Stimulated activated CD4-positive, alpha-beta T cell treated with anti-CD3 and anti-CD28 coated beads, Interleukin-1b, Interleukin-23, amount 100 ng/mL, for 4 hours (primary cell): ENCODE measurements at regions not wholly inside any gene's neighbourhood (a gene's known extent, or its start where the extent isn't known, plus 50 kb on each side); places are given as distances from the start of the nearest gene placed in this dataset.

Experiments
- DNase-seq, 2 donors: peaks; one replicate each; pipeline ENCODE4 v3.0.0-alpha.2; 2020; ENCODE audit warnings: low read depth in 2 of 2

DNA sequence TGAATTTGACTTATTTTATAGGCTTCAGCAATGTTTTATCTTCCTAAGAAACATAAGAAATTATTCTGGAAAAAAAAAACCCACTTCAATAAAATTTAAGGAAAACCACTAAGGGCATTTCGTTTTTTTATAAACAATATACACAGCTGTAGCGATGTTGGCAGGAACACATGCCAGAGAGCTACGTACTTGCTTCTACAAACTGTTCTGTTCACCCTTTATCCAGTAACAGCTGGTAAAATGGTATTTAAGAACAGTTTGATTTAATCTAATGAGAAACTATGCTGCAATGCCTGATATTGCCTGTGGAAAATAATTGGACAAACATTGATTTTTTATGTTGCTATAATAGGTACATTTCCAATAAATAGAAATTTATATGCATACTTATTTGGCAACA, 137.2 kb upstream of the DACH1 start:
- no peak for DNase-seq

DNA sequence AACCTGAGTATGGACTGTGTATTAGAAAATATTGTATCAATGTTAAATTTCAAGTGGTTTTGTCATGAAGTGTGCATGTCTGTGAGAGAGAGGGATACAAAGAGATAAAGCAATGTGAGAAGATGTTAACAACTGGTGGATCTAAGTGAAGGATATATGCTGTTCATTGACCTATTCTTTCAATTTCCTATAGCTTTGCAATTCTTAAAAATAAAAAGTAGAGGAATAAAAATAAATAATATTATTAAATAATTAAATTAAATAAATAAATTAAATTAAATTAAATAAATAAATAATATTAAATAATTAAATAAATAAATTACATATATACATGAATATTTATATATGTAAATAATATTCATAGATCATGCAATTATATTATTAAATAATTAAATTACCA, 131.2 kb upstream of the DACH1 start:
- no peak for DNase-seq

DNA sequence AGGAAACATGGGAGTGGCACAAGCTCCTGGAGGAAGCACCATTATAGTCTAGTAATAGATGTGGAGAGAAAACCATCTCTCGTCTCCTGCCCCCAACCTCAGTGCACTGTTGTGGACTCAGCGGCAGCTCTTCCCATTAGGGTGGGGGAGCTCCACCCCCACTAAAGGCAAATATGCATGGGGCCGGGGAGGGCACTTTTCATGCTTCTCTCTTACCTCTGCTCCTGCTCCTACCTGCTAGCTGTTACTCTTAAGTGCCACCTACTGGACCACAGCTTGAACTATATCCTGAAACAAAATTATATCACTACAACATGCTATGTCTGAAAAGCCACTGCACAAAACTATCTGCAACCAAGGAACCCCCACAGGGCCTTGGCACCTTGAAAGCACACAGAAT, 112.6 kb upstream of the DACH1 start:
- DNase-seq = no peak

DNA sequence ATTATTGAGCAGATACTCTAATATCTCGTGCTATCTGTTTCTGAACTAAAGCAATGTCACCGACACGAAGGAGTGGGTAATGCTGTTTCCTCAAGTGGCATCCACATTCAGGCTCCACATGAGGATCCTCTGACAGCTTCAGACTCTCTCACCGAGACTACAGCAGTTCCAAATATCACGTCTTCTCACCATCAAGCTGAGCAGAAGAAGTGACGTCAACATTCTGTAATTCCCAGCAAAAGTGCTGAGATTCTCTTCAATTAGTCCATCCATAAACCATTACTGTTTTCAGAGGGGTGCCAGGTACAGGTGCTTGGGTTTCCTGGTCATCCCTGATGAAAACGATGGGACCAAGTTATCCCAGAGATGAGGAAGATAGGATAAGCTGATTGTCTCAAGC, 110.0 kb upstream of the DACH1 start:
- DNase-seq = no peak

DNA sequence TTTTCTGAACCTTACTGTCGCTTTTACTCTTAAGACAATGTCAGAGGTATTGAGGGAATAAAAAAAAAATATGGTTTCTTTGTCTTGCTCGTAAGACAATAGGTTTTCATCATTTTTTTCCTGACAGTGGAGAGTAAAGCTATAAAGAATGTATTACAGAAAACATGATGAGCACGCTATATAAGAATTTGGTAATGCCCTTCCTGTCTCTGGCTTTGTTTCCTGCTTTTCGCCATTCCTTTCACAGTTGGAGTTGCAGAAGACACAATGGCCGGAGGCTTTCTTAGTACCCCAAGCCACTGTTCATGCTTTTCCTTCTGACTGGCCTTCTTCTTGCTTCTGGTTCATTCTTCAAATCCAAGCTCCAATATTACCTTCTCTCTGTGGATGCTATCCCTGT, 101.0 kb upstream of the DACH1 start:
- no peak for DNase-seq

DNA sequence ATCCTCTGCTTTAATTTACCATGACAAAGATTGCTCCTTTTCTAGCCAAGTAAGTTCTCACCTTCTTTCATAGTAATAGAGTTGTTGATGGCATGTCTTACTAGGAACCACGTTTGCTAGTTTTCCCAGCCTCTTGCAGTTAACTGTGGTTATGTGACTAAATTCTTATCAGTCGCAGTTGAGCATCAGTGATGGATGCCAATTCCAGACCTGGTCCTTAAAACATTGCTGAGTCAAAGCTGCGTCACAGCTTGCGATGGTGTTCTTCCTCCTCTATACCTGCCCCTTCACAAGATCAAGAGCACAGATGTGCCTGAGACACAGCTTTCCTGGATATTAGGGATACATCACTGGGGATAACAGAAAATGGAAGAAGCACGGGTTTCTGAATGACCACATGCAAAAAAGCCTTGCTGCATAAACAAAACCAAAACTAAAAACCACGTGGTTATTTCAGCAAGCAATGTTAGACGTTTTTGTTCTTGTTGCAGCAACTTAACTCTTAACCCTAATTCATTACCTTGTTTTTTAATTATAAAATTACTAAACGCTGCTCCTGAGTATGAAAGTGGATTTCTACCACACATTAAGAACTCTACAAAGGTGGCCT, 97.6 kb upstream of the DACH1 start:
- DNase-seq = no peak

DNA sequence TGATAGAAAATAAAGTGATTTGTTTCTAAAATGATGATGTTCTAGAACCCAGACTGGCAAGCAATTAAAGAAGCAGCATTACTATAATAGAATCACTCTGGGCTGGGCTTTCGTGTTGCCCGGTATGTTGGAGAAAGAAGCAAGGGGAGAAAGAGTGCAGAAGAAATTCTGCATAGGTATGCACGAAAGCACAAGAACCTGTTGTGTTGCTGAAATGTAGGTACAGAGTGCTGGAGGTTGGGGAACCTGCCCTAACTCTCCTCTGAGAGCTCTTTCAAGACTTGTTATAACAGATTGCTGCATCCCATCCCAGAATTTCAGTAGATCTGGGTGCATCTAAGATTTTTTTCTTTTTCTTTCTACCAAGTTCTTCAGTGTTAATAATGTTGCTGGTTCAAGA, 95.7 kb upstream of the DACH1 start:
- DNase-seq = no peak

DNA sequence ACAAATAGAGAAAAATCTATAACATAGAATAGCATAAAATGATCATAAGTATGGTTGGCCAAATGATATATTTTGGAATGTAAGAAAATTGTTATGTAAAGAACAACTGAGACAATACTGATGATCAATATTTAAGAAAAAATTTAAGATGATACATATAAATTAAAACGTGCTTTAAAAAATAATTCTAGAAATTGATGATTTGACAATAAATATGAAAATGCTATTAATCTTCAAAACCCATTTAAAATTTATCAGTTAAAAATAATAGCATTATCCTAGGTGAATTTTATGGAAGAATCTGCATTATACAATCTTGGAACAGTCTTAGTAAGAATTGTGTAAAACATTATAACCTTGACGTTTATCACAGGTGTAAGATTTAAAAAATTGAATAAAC, 95.1 kb upstream of the DACH1 start:
- no peak for DNase-seq

DNA sequence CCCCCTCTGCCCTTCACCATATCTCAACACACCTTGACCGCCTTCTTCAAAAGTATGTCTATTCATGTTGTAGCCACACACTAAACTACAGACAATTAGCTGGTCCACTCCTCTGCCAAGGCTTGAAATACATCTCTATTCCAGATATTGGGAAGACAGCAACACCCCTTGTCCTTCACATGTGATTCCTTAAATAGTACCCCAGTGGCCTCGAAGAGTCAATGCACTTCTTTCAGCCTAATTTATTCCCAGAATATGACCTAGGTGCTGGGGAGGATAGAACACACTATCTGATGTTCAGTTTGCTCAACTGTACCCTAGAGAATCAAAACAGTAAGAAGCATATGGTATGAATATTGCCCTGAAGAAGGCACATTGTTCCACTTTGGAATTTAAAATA, 82.4 kb upstream of the DACH1 start:
- no peak for DNase-seq

DNA sequence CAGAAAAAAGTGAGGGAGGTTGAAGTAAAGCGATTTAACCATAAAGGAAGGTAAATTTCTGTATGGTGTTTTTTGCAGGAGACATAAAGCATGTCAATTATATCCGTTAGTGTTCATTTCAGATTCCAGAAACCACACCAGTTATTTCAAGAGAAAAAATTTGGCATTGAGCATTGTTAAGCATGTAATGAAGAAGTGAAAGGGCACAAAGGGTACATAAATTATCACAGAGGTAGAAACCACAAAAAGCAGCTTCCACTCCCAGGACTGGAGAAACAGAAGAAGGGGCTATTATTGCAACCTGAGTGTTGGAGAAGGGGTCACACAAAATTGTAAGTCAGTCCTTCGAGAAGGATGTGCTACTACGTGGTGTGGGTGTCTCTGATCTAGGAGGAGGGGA, 72.2 kb upstream of the DACH1 start:
- no peak for DNase-seq

DNA sequence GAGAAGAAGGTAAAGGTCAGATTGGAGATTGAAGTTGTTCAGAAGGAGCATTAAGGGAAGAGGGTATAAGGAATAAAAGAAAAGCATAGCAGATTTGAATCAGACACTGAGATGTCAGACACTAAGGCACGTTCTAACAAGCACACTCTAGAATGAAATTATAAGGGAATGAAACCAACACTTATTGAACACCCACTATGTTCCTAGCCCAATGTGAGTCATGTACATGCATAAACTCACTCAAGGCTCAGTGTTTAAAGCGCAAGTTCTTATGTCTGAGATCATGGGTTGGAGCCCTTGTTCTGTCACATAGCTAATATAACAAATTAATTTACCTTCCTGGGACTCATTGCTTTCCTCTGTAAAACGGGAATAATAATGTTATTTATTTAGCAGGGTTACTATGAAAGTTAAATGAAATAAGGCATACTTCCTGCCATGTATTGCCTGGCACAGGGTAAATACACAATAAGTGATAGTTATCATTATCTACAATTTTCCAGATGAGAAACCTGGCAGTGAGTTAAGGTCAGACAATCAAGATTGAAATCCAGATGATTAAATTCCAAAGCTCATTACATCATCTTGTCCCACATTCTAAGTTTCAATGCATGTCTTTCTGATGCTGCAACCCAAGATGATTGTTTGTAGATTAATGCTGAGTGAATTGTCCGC, 68.3 kb upstream of the DACH1 start:
- no peak for DNase-seq

DNA sequence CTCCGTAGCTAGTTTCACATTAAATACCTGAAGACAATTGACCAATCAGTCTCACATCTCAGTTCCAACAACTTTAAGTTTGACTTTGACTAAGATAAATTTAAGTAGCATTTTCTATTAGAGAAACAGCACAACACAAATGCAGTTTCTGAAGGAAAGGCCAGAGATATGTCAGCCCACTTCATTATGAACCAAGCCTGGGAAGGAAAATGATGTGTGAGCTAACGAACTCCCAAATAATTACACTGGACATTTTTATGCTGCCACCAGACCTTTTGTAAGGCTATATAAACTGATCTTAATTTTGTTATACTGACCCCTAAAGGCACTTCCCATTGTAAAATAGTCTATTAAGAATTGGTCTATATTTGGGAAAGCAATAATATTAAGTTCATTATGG, 57.9 kb upstream of the DACH1 start:
- DNase-seq = no peak

DNA sequence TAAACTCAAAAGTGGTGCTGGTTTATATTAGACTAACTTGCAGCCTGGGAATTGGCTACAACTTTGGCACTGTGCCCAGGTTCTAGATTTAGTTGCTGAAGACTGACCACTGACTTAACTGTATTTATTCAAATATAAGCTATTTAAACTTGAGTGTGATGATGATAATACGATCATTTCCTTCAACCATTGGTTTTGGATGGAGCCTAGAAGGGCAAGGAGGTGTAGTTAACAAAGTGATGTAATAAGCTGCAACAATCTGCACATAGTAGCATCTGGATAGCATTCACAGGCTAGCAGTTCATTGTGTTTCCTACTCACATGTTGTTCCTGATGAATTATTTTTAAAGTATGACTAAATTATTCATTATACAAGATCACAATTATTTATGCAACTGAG, 55.2 kb upstream of the DACH1 start:
- DNase-seq = no peak
